Stimulated activated memory B cell treated with anti-CD40 and anti-IgM and Interleukin-4, amounts not matched to agents 10 μg/mL and 1 μg/mL and 100 μg/mL, for 72 hours (primary cell): ENCODE measurements at regions not wholly inside any gene's neighbourhood (a gene's known extent, or its start where the extent isn't known, plus 50 kb on each side); places are given as distances from the start of the nearest gene placed in this dataset.
"Not testable (repeated sequence)": the region's sequence is repeated elsewhere in the genome, so short reads cannot be mapped to it uniquely, and the experiment has no call there.

Source experiments
- ATAC-seq: fragments of 150-1000 bp; cut with Tn5 transposase; 2 replicates; pipeline ENCODE4 v1.10.0; 2021
- H3K27ac Mint-ChIP-seq: one replicate; pipeline ENCODE4 v1.8.0; 2022; ENCODE audit warnings: mild to moderate bottlenecking, mixed read lengths
- H3K27me3 Mint-ChIP-seq: one replicate; pipeline ENCODE4 v1.8.0; 2022; ENCODE audit warnings: mixed read lengths
- H3K36me3 Mint-ChIP-seq: one replicate; pipeline ENCODE4 v1.8.0; 2022; ENCODE audit warnings: mixed read lengths
- H3K4me1 Mint-ChIP-seq: one replicate; pipeline ENCODE4 v1.8.0; 2022; ENCODE audit warnings: mixed read lengths
- H3K4me3 Mint-ChIP-seq: one replicate; pipeline ENCODE4 v1.8.0; 2022; ENCODE audit warnings: mild to moderate bottlenecking, moderate library complexity, mixed read lengths
- H3K9me3 Mint-ChIP-seq: one replicate; pipeline ENCODE4 v1.8.0; 2022; ENCODE audit warnings: mixed read lengths

- no peaks in the 10 kb centered on the region for H3K4me1 Mint-ChIP-seq
- no peaks in the 10 kb centered on the region for H3K27me3 Mint-ChIP-seq
- H3K4me3 Mint-ChIP-seq, result no peak overlapping the region
- H3K36me3 Mint-ChIP-seq, result no peaks in the 10 kb centered on the region
- no peak for ATAC-seq
- H3K9me3 Mint-ChIP-seq, result peaks cover 3% of the 10 kb centered on the region
- no peak overlapping the region for H3K27ac Mint-ChIP-seq
Observed at GRCh38 chr4:125780747-125781146, 466.0 kb downstream of the FAT4 start.

GRCh38 chr4:125781651-125782050, 466.9 kb downstream of the FAT4 start:
- H3K4me3 Mint-ChIP-seq, result no peak overlapping the region
- no peaks in the 10 kb centered on the region for H3K27me3 Mint-ChIP-seq
- H3K4me1 Mint-ChIP-seq, result no peaks in the 10 kb centered on the region
- no peak for ATAC-seq
- no peaks in the 10 kb centered on the region for H3K36me3 Mint-ChIP-seq
- peaks cover 2% of the 10 kb centered on the region for H3K9me3 Mint-ChIP-seq
- H3K27ac Mint-ChIP-seq, result no peak overlapping the region

- Mint-ChIP-seq H3K27me3 (no peaks in the 10 kb centered on the region), H3K4me1 (no peaks in the 10 kb centered on the region), H3K9me3 (peaks cover 2% of the 10 kb centered on the region)
Observed at GRCh38 chr4:125784741-125785140, 470.0 kb downstream of the FAT4 start.

GRCh38 chr4:125787707-125788106, 473.0 kb downstream of the FAT4 start:
- peaks cover 2% of the 10 kb centered on the region for H3K9me3 Mint-ChIP-seq
- H3K36me3 Mint-ChIP-seq, result no peaks in the 10 kb centered on the region

More at GRCh38 chr4:125784741-125785140, 470.0 kb downstream of the FAT4 start:
- H3K36me3 Mint-ChIP-seq, result no peaks in the 10 kb centered on the region
- no peak for ATAC-seq
- H3K4me3 Mint-ChIP-seq, result no peak overlapping the region
- no peak overlapping the region for H3K27ac Mint-ChIP-seq

GRCh38 chr4:125789023-125789422, 474.3 kb downstream of the FAT4 start:
- H3K4me1 Mint-ChIP-seq, result no peaks in the 10 kb centered on the region
- peaks cover 2% of the 10 kb centered on the region for H3K9me3 Mint-ChIP-seq
- no peak for ATAC-seq
- no peak overlapping the region for H3K27ac Mint-ChIP-seq
- no peak overlapping the region for H3K4me3 Mint-ChIP-seq
- H3K36me3 Mint-ChIP-seq, result no peaks in the 10 kb centered on the region
- H3K27me3 Mint-ChIP-seq, result no peaks in the 10 kb centered on the region

More at GRCh38 chr4:125787707-125788106, 473.0 kb downstream of the FAT4 start:
- Mint-ChIP-seq H3K4me1 (no peaks in the 10 kb centered on the region), H3K27me3 (no peaks in the 10 kb centered on the region), H3K4me3 (no peak overlapping the region), H3K27ac (no peak overlapping the region)
- ATAC-seq, result no peak

GRCh38 chr4:125791896-125792295, 477.1 kb downstream of the FAT4 start:
- H3K36me3 Mint-ChIP-seq, result no peaks in the 10 kb centered on the region
- no peak overlapping the region for H3K27ac Mint-ChIP-seq
- peaks cover 2% of the 10 kb centered on the region for H3K9me3 Mint-ChIP-seq
- ATAC-seq, result no peak
- no peaks in the 10 kb centered on the region for H3K27me3 Mint-ChIP-seq
- no peak overlapping the region for H3K4me3 Mint-ChIP-seq
- H3K4me1 Mint-ChIP-seq, result no peaks in the 10 kb centered on the region

GRCh38 chr4:125794989-125795388, 480.2 kb downstream of the FAT4 start:
- Mint-ChIP-seq H3K4me3 (no peak overlapping the region), H3K9me3 (no peaks in the 10 kb centered on the region), H3K27ac (no peak overlapping the region), H3K4me1 (no peaks in the 10 kb centered on the region), H3K36me3 (no peaks in the 10 kb centered on the region), H3K27me3 (no peaks in the 10 kb centered on the region)
- no peak for ATAC-seq

- Mint-ChIP-seq H3K9me3 (no peaks in the 10 kb centered on the region), H3K27me3 (no peaks in the 10 kb centered on the region), H3K36me3 (no peaks in the 10 kb centered on the region), H3K27ac (no peak overlapping the region), H3K4me3 (no peak overlapping the region), H3K4me1 (no peaks in the 10 kb centered on the region)
- no peak for ATAC-seq
Observed at GRCh38 chr4:125796138-125796537, 481.4 kb downstream of the FAT4 start.

- H3K9me3 Mint-ChIP-seq, H3K27ac Mint-ChIP-seq, H3K4me3 Mint-ChIP-seq, H3K4me1 Mint-ChIP-seq, ATAC-seq, H3K27me3 Mint-ChIP-seq, H3K36me3 Mint-ChIP-seq: not testable (repeated sequence)
Observed at GRCh38 chr4:125797621-125798020, 482.9 kb downstream of the FAT4 start.

- ATAC-seq, result no peak
- H3K4me1 Mint-ChIP-seq, result no peaks in the 10 kb centered on the region
- H3K36me3 Mint-ChIP-seq, result no peaks in the 10 kb centered on the region
- no peak overlapping the region for H3K27ac Mint-ChIP-seq
- H3K9me3 Mint-ChIP-seq, result no peaks in the 10 kb centered on the region
- no peak overlapping the region for H3K4me3 Mint-ChIP-seq
- H3K27me3 Mint-ChIP-seq, result no peaks in the 10 kb centered on the region
Observed at GRCh38 chr4:125801373-125801772, 486.6 kb downstream of the FAT4 start.

GRCh38 chr4:125801924-125802323, 487.2 kb downstream of the FAT4 start:
- ATAC-seq, result no peak
- Mint-ChIP-seq H3K9me3 (no peaks in the 10 kb centered on the region), H3K36me3 (no peaks in the 10 kb centered on the region), H3K4me1 (no peaks in the 10 kb centered on the region), H3K27ac (no peak overlapping the region), H3K27me3 (no peaks in the 10 kb centered on the region), H3K4me3 (no peak overlapping the region)

GRCh38 chr4:125808022-125808421, 493.3 kb downstream of the FAT4 start:
- no peak overlapping the region for H3K27ac Mint-ChIP-seq
- H3K4me3 Mint-ChIP-seq, result no peak overlapping the region
- H3K27me3 Mint-ChIP-seq, result no peaks in the 10 kb centered on the region
- ATAC-seq, result no peak
- H3K9me3 Mint-ChIP-seq, result no peaks in the 10 kb centered on the region
- H3K4me1 Mint-ChIP-seq, result no peaks in the 10 kb centered on the region
- H3K36me3 Mint-ChIP-seq, result no peaks in the 10 kb centered on the region

GRCh38 chr4:125808570-125808969, 493.8 kb downstream of the FAT4 start:
- no peak overlapping the region for H3K27ac Mint-ChIP-seq
- no peak for ATAC-seq
- no peaks in the 10 kb centered on the region for H3K36me3 Mint-ChIP-seq
- no peaks in the 10 kb centered on the region for H3K9me3 Mint-ChIP-seq
- no peaks in the 10 kb centered on the region for H3K27me3 Mint-ChIP-seq
- H3K4me3 Mint-ChIP-seq, result no peak overlapping the region
- no peaks in the 10 kb centered on the region for H3K4me1 Mint-ChIP-seq

GRCh38 chr4:125811892-125812291, 497.1 kb downstream of the FAT4 start:
- Mint-ChIP-seq H3K4me1 (no peaks in the 10 kb centered on the region), H3K27me3 (no peaks in the 10 kb centered on the region), H3K9me3 (no peaks in the 10 kb centered on the region), H3K4me3 (no peak overlapping the region), H3K27ac (no peak overlapping the region), H3K36me3 (no peaks in the 10 kb centered on the region)
- ATAC-seq, result no peak

GRCh38 chr4:125826801-125827695, 512.3 kb downstream of the FAT4 start:
- Mint-ChIP-seq H3K9me3 (no peaks in the 10 kb centered on the region), H3K4me1 (no peaks in the 10 kb centered on the region), H3K4me3 (no peak overlapping the region), H3K27me3 (no peaks in the 10 kb centered on the region), H3K36me3 (no peaks in the 10 kb centered on the region), H3K27ac (no peak overlapping the region)
- no peak for ATAC-seq

- Mint-ChIP-seq H3K36me3 (no peaks in the 10 kb centered on the region), H3K4me3 (no peak overlapping the region), H3K4me1 (no peaks in the 10 kb centered on the region), H3K9me3 (no peaks in the 10 kb centered on the region), H3K27ac (no peak overlapping the region), H3K27me3 (no peaks in the 10 kb centered on the region)
- ATAC-seq, result no peak
Observed at GRCh38 chr4:125827696-125828052, 512.9 kb downstream of the FAT4 start.
